Activated T-cell treated with anti-CD3 and anti-CD28 coated beads, Interleukin-2, amount 50 U/mL, for 72 hours (primary cell): ENCODE measurements at regions not wholly inside any gene's neighbourhood (a gene's known extent, or its start where the extent isn't known, plus 50 kb on each side); places are given as distances from the start of the nearest gene placed in this dataset.

Experiments
- ATAC-seq, 2 donors: fragments of 150-1000 bp; cut with Tn5 transposase; replicated peaks in 1 of 2; 2 replicates each; pipeline ENCODE4 v1.10.0; 2021; ENCODE audit warnings: moderate library complexity in 2 of 2, mild to moderate bottlenecking in 1 of 2
- DNase-seq, 2 donors: peaks; one replicate each; pipeline ENCODE4 v3.0.0; 2021 to 2022; ENCODE audit warnings: mixed read lengths in 1 of 2
- H3K27ac Mint-ChIP-seq: one replicate; pipeline ENCODE4 v1.8.0; 2022; ENCODE audit warnings: mild to moderate bottlenecking, moderate library complexity, mixed read lengths
- H3K27me3 Mint-ChIP-seq: one replicate; pipeline ENCODE4 v1.8.0; 2022; ENCODE audit warnings: low read depth, mixed read lengths
- H3K36me3 Mint-ChIP-seq, 2 donors: one replicate each; pipeline ENCODE4 v1.8.0; 2022; ENCODE audit warnings: mixed read lengths in 2 of 2, mild to moderate bottlenecking in 1 of 2; ENCODE audit not compliant: insufficient read depth in 2 of 2
- H3K4me1 Mint-ChIP-seq: one replicate; pipeline ENCODE4 v1.8.0; 2022; ENCODE audit warnings: low read depth, mixed read lengths
- H3K4me3 Mint-ChIP-seq, 2 donors: one replicate each; pipeline ENCODE4 v1.8.0; 2022; ENCODE audit warnings: mild to moderate bottlenecking in 2 of 2, mixed read lengths in 2 of 2, moderate library complexity in 2 of 2
- H3K9me3 Mint-ChIP-seq, 2 donors: one replicate each; pipeline ENCODE4 v1.8.0; 2022; ENCODE audit warnings: mixed read lengths in 2 of 2

GRCh38 chr12:67578976-67579661 is 69.4 kb upstream of the DYRK2 start:
- H3K27ac Mint-ChIP-seq = peak overlapping the region; percentile 59
- H3K36me3 Mint-ChIP-seq = no peaks in the 10 kb centered on the region
- peaks cover 20% of the 10 kb centered on the region for H3K4me1 Mint-ChIP-seq
- ATAC-seq (peak; percentile 61 to 75), DNase-seq (no peak)
- H3K9me3 Mint-ChIP-seq = peaks cover 4 to 8% of the 10 kb centered on the region in 2 donors
- H3K4me3 Mint-ChIP-seq = peak overlapping the region; percentile 54 to 56
- H3K27me3 Mint-ChIP-seq = peaks cover 14% of the 10 kb centered on the region

GRCh38 chr12:67579662-67580003 is 68.9 kb upstream of the DYRK2 start:
- ATAC-seq (peak in 1 of 2 donors; percentile 11), DNase-seq (no peak)
- Mint-ChIP-seq H3K9me3 (peaks cover 4 to 8% of the 10 kb centered on the region in 2 donors), H3K4me3 (peak overlapping the region; percentile 54 to 56), H3K27me3 (peaks cover 14% of the 10 kb centered on the region), H3K27ac (peak overlapping the region; percentile 59), H3K4me1 (peaks cover 20% of the 10 kb centered on the region), H3K36me3 (no peaks in the 10 kb centered on the region)

GRCh38 chr12:67582238-67582834 is 66.2 kb upstream of the DYRK2 start:
- Mint-ChIP-seq H3K9me3 (peaks cover 0 to 5% of the 10 kb centered on the region in 2 donors), H3K27me3 (peaks cover 14% of the 10 kb centered on the region), H3K4me3 (no peak overlapping the region), H3K4me1 (peaks cover 20% of the 10 kb centered on the region), H3K36me3 (no peaks in the 10 kb centered on the region), H3K27ac (no peak overlapping the region)
- ATAC-seq (no peak), DNase-seq (no peak)

- H3K4me3 Mint-ChIP-seq = no peak overlapping the region
Measured at GRCh38 chr12:67582844-67583243, 65.7 kb upstream of the DYRK2 start.

GRCh38 chr12:67586951-67587350 is 61.6 kb upstream of the DYRK2 start:
- Mint-ChIP-seq H3K4me3 (no peak overlapping the region), H3K4me1 (peaks cover 22% of the 10 kb centered on the region), H3K9me3 (no peaks in the 10 kb centered on the region)

More at GRCh38 chr12:67582844-67583243, 65.7 kb upstream of the DYRK2 start:
- Mint-ChIP-seq H3K36me3 (no peaks in the 10 kb centered on the region), H3K4me1 (peaks cover 20% of the 10 kb centered on the region), H3K9me3 (peaks cover 0 to 1% of the 10 kb centered on the region in 2 donors), H3K27me3 (peaks cover 14% of the 10 kb centered on the region), H3K27ac (no peak overlapping the region)
- DNase-seq (no peak), ATAC-seq (no peak)

GRCh38 chr12:67589078-67589477 is 59.5 kb upstream of the DYRK2 start:
- DNase-seq = no peak
- Mint-ChIP-seq H3K4me3 (no peak overlapping the region), H3K4me1 (peaks cover 43% of the 10 kb centered on the region), H3K9me3 (no peaks in the 10 kb centered on the region), H3K36me3 (peaks cover 0 to 2% of the 10 kb centered on the region in 2 donors), H3K27ac (no peak overlapping the region), H3K27me3 (no peaks in the 10 kb centered on the region)
- no peak for ATAC-seq

More at GRCh38 chr12:67586951-67587350, 61.6 kb upstream of the DYRK2 start:
- ATAC-seq = no peak
- Mint-ChIP-seq H3K27me3 (peaks cover 9% of the 10 kb centered on the region), H3K36me3 (peaks cover 0 to 2% of the 10 kb centered on the region in 2 donors), H3K27ac (no peak overlapping the region)
- no peak for DNase-seq

GRCh38 chr12:67590149-67590790 is 58.3 kb upstream of the DYRK2 start:
- DNase-seq = peak in 1 of 2 donors; percentile 28
- H3K27ac Mint-ChIP-seq = peak overlapping the region; percentile 2
- no peaks in the 10 kb centered on the region for H3K27me3 Mint-ChIP-seq
- H3K9me3 Mint-ChIP-seq = no peaks in the 10 kb centered on the region
- H3K4me3 Mint-ChIP-seq = peak overlapping the region; percentile 39 to 45
- ATAC-seq = peak; percentile 55 to 59
- H3K4me1 Mint-ChIP-seq = peaks cover 52% of the 10 kb centered on the region
- H3K36me3 Mint-ChIP-seq = peaks cover 0 to 2% of the 10 kb centered on the region in 2 donors

- ATAC-seq = peak; percentile 70 to 83
- no peaks in the 10 kb centered on the region for H3K27me3 Mint-ChIP-seq
- peaks cover 52% of the 10 kb centered on the region for H3K4me1 Mint-ChIP-seq
- DNase-seq = peak in 1 of 2 donors; percentile 17
- no peaks in the 10 kb centered on the region for H3K9me3 Mint-ChIP-seq
- H3K27ac Mint-ChIP-seq = peak overlapping the region; percentile 96
- H3K4me3 Mint-ChIP-seq = peak overlapping the region; percentile 53 to 80
- H3K36me3 Mint-ChIP-seq = peaks cover 0 to 2% of the 10 kb centered on the region in 2 donors
Measured at GRCh38 chr12:67592228-67593011, 56.1 kb upstream of the DYRK2 start.

GRCh38 chr12:67593041-67593440 is 55.5 kb upstream of the DYRK2 start:
- no peaks in the 10 kb centered on the region for H3K9me3 Mint-ChIP-seq
- DNase-seq = no peak

GRCh38 chr12:67593461-67594330 is 54.8 kb upstream of the DYRK2 start:
- DNase-seq (no peak), ATAC-seq (peak in 1 of 2 donors; percentile 38)
- H3K4me3 Mint-ChIP-seq = peak overlapping the region; percentile 20 to 39
- H3K27me3 Mint-ChIP-seq = no peaks in the 10 kb centered on the region
- H3K4me1 Mint-ChIP-seq = peaks cover 52% of the 10 kb centered on the region
- no peak overlapping the region for H3K27ac Mint-ChIP-seq
- H3K36me3 Mint-ChIP-seq = peaks cover 0 to 2% of the 10 kb centered on the region in 2 donors
- H3K9me3 Mint-ChIP-seq = peaks cover 0 to 1% of the 10 kb centered on the region in 2 donors

More at GRCh38 chr12:67593041-67593440, 55.5 kb upstream of the DYRK2 start:
- Mint-ChIP-seq H3K27me3 (no peaks in the 10 kb centered on the region), H3K4me1 (peaks cover 52% of the 10 kb centered on the region), H3K4me3 (peak overlapping the region; percentile 37 to 39), H3K27ac (peak overlapping the region; percentile 3), H3K36me3 (peaks cover 0 to 2% of the 10 kb centered on the region in 2 donors)
- ATAC-seq = peak; percentile 43 to 48

- peaks cover 48% of the 10 kb centered on the region for H3K4me1 Mint-ChIP-seq
- ATAC-seq (no peak), DNase-seq (no peak)
- H3K9me3 Mint-ChIP-seq = peaks cover 2 to 3% of the 10 kb centered on the region in 2 donors
- peaks cover under 1 to 4% of the 10 kb centered on the region in 2 donors for H3K36me3 Mint-ChIP-seq
- H3K27ac Mint-ChIP-seq = no peak overlapping the region
- H3K4me3 Mint-ChIP-seq = no peak overlapping the region
- H3K27me3 Mint-ChIP-seq = no peaks in the 10 kb centered on the region
Measured at GRCh38 chr12:67594888-67595287, 53.7 kb upstream of the DYRK2 start.

- no peak for DNase-seq
- no peak for ATAC-seq
- peaks cover 2 to 3% of the 10 kb centered on the region in 2 donors for H3K9me3 Mint-ChIP-seq
- H3K4me3 Mint-ChIP-seq = no peak overlapping the region
- H3K27me3 Mint-ChIP-seq = no peaks in the 10 kb centered on the region
- peaks cover 2 to 5% of the 10 kb centered on the region in 2 donors for H3K36me3 Mint-ChIP-seq
- H3K27ac Mint-ChIP-seq = no peak overlapping the region
- peaks cover 44% of the 10 kb centered on the region for H3K4me1 Mint-ChIP-seq
Measured at GRCh38 chr12:67595365-67595764, 53.2 kb upstream of the DYRK2 start.
